ENCODE measurements at regions not wholly inside any gene's neighbourhood (a gene's known extent, or its start where the extent isn't known, plus 50 kb on each side); places are given as distances from the start of the nearest gene placed in this dataset.
A peak's percentile ranks its signal among the peaks of the same experiment; 100 is the strongest.
"Not testable (repeated sequence)": the region's sequence is repeated elsewhere in the genome, so short reads cannot be mapped to it uniquely, and the experiment has no call there.

DNA sequence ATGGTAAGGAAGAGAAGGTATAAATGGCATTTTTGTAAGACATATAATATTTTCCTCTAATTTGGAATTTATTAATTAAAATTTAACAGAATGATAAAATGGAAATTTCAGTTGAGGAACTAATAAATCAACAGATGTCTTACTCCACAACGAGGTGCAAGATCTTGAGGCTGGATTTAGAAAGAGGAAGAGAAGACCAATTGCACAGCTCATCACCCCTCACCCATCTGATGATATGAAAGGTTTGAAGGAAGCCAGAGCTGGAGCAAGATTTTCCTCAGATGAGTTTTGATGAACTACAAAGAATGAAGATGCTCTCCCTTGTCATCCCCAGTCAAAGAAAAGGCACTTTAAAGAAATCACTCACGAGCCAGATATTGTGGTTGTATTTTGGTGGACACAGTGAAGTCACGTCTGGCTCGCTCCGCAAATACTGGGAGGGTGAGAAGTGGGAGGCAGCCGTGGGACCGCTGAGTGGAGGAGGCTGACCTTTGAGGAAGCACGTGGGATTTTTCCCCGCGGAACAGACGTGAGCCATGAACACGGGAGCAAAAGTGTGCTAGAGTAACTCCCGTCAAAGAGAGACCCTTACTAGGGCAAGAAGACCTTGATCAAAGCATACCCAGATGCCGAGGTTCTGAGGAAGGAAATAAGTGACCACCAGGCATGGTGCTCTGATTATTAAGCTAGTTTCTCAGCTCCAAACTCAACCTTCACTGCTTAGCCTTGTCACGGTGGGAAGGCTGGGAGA is 511.4 kb downstream of the RNF144A start:
- DNase-seq (ENCODE audit: low read depth in 2 of 2): no peak

DNA sequence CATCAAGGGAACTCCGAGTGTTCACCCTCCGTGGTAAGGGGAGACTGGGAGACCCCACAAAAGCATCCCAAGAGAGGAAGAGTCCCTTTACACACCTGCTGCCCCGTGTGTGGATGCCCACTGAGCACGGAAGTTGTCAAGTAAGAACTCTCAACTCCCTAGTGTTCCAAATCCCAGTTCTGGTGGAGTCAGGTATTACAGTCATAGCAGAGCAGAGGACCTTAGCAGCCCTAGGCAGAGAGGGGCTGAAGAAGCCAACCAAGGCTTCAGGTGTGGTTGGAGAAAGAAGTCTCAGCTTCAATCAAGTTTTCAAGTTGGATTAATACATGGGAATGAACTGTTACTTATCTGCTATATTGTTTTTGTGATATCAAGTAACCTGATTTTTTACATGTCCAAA is 512.5 kb downstream of the RNF144A start:
- no peak for DNase-seq (ENCODE audit: low read depth in 2 of 2)

DNA sequence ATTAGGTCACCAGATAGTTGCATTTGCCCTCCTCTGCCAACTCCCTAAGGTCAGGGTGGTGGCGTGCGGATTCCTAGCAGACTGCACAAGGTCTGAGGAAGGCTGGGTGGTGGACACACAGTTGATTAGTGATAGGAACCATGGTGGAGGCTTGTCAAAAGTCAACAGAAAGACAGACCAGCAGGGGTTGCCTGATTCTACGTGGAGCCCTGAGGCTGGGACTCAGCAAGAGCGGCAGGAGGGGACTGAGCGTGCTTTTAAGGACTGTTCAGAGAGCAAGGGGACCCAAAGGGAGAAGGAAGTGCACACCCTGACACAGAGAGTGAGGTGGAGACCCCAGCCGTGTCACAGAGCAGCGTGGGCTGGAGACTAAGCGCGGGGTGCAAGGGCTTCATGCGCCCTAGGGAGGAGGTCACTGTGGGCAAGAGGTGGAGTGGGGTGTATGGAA is 513.2 kb downstream of the RNF144A start:
- no peak for DNase-seq (ENCODE audit: low read depth in 2 of 2)

DNA sequence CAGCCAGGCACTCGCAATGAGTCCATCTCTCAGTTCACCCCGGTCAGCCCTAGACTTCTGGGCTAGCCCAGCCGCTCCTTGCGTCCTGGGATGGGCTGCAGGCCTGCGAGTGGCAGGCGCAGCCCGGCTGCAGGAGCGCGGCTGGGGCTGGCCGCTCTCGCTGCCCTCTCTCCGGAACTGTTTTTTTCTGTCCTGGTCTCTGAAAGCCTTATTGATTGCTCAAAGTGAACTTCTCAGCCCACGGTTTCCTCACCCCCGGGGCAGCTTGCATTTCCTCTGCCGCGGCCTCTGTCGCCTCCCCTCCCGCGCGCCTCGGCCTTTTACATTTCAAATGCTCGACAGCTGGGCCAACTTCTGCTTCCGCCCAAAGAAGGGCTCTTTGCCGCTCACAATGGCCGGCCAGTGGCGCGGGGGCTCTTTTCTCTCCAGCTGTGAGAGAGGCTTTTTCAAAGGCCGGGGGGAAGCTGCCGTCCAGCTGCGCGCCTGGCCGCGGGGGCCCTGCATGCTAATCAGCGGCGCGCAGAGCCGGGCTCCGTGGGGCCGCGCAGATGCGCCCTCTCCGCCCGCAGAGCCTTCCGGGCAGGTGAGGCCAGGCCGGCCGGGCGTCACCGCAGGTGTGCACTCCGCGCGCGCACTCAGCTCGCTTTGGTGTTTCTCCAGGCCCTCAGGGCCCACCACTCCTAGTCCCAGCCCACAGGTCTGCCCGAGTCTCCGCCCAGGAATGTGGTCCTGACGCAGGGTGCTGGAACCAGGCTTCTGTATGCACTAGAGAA is 513.8 kb downstream of the RNF144A start:
- peak; percentile 51 to 55 for DNase-seq (ENCODE audit: low read depth in 2 of 2)

DNA sequence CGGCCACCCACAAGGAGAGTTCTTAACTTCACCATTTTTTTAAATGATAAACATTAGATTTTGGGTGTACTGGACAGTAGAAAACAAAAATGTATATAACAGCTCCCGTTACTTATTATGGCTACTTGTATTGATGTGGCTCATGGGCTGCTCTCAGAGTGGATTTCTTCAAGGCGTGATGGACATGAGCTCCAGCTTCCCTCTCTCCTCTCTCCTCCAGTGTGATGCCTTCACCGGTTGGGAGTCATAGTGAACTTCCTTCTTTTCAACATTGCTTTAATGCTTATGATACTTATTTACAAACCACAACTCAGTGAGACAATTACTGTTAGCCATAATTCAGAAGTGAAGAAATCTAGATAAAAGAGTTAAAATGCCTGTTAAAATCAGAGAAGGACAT is 515.2 kb downstream of the RNF144A start:
- no peak for DNase-seq (ENCODE audit: low read depth in 2 of 2)

DNA sequence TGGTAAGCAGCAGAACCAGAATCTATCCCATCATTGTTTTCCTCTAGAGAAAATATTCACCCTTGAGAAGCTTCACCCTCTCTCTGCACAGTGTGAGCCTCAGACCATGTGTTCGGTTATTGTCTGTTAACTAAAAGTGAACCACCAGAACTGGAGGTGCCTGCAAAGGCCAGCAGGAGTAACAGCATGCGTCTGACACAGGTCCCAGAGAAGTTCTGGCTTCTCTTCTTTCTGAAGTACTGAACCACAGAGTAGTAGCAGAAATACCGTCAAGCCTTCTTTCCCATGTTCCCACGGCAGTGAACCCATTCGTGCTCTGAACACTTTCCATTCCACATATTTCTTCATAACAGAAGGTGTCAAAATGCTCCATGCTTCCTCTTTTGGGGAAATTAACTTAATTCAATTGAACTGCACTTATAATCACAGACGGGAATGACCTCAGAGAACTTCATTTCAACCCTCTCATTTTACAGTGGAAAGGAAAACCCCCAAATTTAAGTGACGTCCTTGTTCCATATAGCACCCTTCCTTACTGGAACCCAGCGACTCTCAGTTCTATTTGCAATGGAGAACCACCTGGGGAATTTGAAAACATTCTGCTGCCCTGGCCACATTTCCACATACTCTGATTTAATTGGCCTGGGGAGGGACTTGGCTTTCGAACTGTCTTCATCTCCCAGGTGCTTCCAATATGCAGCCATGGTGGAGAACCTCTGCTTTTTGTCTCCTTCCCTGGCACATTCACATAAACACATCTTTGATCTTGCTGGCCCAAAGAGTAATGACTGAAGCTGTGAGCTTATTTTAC is 519.1 kb downstream of the RNF144A start:
- DNase-seq (ENCODE audit: low read depth in 2 of 2): no peak

DNA sequence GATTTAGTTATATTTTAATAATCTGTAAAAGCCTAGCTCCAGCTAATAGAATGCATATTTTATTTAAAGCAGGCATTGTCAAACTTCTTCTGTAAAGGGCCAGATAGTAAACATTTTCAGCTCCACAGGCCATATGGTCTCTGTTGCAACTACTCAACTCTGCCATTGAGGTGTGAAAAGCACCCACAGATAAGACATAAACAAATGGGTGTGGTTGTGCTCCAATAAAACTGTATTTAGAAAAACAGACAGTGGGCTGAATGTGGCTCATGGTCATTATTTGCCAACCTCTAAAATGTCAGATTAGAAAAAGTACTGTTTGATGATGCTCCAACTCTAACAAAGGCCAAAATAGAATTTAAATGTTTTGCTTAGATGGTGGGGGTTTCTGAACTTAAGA is 519.9 kb downstream of the RNF144A start:
- DNase-seq (ENCODE audit: low read depth in 2 of 2): no peak

DNA sequence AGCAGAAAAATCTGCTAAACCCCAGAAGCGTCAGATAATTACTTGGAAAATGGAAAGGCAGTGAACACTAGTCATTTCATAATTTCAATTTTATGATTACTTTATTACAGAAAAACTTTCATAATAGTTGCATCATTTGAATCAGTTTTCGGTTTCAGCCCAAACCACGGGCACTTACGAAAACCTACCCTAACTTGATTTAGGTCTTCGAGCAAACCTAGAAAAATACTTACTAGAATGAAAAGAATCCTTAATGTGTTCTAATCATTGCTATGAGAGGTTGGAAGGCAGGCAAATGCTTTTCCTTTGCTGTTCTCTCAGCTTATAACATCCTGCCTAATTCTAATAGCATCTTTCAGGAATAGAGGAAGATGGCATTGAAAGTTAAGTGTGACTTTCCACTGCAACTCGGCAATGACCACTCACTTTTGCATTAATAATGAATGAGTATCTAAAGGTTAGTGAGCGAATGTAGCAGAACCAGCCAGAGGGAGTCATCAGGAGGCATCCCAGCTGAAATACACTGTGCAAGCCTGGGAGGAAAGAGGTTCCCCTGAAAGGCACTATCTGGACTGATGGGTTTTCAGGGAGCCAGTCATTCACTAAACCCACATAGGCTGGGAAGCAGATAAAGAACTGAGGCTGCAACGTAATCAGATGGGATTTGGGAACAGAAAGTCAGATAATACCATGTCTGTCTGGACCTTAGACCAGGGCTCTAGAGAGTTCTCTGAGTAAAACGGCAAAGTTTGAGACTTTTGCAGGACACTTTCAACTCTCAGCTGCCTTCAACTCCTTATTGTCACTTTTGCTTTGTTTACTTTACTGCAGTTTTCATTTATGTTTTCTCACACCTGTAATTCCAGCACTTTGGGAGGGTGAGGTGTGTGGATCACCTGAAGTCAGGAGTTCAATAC is 520.8 kb downstream of the RNF144A start:
- no peak for DNase-seq (ENCODE audit: low read depth in 2 of 2)

DNA sequence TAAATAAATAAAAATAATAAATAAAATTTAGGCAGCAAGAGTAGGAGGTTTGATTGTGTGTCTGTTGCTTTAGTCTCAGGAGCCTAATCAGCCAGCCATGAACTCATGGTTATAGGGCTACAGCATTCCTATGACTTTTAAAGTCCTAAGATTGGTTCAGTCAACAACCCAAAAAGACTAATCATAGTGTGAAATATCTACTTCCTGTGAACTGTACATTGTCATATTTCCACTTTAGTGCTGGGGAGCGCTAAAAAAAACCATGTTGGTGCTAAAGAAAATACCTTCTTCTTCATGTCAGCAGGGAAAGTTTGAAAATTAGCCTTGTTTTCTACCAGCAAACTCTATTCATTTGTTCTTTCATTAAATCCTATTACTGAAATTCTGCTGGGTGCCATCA is 521.6 kb downstream of the RNF144A start:
- no peak for DNase-seq (ENCODE audit: low read depth in 2 of 2)

DNA sequence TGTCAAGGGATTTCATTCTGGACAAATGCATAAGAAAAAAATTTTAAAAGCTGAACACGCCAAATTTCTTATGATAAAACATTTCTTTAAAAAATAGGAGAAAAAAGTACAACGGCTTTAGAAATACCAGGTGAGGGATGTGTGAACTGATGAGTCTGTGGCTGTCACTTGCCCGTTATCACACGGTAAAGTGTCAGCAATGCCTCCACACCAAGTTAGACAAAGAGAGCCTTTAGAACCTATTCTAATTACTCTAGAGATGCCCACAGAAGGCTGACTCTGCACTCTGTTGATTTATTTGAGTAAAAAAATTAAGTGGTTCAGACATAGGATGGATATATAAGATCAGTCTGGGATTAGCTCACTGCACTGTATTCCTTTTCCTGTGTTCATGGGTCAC is 523.8 kb downstream of the RNF144A start:
- DNase-seq (ENCODE audit: low read depth in 2 of 2): no peak

DNA sequence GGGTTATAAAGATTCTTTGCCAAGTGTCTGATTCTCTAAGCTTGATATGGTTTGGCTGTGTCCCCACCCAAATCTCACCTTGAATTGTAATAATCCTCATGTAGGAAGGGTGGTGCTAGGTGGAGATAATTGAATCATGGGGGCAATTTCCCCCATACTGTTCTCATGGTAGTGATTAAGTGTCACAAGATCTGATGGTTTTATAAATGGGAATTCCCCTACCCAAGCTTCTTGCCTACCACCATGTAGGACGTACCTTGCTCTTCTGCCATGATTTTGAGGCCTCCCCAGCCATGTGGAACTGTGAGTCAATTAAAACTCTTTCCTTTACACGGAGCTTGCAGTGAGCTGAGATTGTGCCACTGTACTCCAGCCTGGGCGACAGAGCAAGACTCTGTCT is 524.6 kb downstream of the RNF144A start:
- DNase-seq (ENCODE audit: low read depth in 2 of 2): not testable (repeated sequence)

DNA sequence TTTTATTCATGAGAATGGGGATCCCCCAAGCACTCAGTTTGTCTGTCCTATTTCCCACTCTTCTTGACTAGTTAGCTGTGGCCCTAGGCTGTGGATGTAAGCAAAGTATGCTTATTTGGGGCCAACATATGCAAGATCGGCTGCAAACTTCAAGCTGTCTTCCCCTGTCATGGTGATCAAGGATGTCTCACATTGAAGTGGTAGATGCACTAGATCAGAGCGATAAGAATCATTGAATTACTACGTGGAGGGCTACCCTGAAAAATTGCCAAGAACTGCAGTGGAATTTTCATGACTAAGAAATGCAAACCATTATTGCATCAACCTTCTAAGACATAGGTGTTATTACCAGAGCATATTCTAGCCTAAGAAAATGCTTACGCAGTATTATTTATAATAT is 527.4 kb downstream of the RNF144A start:
- no peak for DNase-seq (ENCODE audit: low read depth in 2 of 2)

DNA sequence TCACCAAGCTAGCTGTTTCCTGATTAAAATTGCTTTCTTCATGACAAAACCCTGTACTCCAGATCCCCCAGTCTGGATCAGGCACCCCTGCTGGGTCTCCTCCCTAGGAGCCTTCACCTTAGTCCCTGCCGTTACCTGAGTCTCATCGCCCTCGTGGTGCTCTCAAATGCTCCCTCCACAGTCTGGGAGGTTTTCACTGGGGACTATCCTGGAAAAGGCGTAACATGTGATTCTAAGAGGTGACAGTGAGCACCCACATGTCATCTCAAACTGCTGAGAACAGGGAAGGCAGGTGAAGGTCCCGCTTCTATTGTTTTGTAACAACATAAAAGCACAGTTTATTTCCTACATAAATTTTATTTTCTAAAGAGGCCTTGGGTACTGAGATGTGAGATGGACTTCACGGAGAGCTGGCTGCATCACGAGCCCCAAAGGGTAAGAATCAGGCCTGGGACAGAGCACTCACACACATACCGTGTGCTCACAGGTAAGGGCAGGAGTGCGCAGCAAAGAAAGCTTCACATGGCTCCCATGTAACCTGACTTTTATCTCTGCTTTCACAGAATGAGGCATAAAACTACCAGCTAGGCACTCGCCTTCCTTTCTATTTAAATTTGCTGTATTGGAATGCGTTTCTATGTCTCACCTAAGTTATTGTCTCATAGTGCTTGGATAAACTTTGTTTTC is 531.5 kb downstream of the RNF144A start:
- no peak for DNase-seq (ENCODE audit: low read depth in 2 of 2)

DNA sequence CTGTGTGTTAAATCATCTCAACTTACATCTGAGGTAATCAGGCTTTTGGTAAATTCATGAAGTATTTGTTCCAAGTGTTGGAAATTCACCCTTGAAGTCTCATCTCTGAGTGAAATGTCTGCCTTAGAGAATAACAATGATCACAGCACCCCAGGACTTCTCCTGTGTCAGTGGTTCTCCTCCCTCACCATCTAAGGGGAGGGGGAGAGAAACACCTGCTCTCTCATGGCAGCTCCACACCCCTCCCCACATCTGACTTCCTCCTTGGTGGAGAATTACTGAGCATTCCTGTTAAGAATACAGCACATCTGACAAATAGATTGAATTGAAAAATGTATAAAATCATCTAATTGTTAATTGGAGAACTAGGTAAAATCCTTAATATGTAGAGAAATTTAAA is 532.1 kb downstream of the RNF144A start:
- no peak for DNase-seq (ENCODE audit: low read depth in 2 of 2)

DNA sequence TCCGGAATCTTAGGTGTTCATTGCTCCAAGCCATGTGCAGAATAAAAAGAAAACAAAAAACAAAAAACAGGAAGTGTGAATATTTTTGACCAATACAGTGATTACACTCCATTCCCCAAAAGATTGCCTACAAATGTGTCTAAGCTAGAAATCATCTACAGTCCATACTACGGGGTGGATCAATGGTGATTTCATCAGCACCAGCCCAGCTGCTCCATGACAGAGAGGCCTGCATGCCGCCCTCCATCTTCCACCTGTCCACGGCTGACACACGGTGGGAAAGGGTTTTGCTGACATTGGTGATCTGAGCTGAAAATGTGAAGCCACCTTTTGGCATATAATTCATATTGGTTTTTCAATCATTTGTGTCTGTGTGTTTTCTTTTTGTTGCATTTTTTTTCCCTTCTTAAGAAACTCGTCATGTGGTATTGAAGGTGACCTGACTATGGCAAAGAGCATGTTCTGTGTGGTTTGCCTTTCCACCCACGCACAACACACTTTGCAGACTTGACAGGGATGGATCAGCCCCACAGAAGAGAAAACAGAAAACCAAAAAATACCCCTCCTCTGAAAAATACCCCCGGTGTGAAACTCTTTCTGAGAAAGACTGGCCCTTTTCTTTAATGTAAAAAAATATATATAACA is 533.1 kb downstream of the RNF144A start:
- DNase-seq (ENCODE audit: low read depth in 2 of 2): peak in 1 of 2 donors; percentile 65

DNA sequence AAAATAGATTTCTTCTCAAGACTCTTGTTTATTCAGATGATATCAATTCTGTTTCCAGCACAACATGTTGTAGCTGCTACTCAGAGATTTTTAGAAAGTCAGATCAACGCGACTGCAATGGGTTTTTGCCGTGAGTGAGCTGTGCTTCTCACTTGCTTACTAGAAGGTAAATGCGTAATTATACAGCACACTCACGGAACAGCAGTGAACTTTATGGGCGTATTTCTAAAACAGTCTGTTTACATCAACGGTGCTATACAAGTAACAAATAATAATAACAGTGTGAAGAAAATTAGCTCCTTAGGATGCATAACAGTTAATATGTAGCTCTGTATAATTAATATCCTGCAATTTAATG is 533.6 kb downstream of the RNF144A start:
- no peak for DNase-seq (ENCODE audit: low read depth in 2 of 2)

DNA sequence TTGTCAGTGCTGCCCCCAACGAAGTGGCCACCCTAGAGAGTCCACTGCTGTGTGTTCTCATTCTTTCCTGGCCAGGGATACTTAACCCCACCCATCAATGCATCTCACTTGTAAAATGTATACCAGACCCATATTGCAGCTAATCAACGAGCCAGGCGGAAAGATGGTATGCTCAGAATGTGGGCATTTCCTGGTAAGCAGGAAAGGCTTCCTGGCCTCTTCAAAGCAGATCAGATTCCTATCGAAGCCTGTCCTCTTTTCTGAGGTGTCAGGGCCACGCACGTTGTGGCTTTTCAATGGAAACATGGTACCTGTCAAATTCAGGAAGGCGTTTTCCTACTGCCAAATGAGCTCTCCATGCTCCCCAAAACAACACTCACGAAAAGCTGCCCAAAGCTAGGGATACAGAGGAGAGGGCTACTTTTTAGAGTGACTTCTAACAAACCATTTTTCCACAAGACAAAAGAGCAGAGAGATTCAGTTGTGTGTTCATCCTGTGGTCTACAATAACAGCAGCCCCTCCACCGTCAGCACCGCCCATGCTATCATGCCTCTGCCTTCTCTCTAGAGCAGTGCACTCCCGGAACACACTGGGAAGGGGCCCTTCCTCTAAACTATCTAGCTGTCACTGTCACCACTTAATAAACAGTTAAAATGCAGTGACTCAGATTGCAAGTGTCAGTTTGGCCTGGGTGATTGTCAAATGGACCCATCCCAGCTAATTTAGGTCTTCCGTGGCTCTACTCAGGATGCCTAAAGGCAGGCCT is 535.1 kb downstream of the RNF144A start:
- no peak for DNase-seq (ENCODE audit: low read depth in 2 of 2)

DNA sequence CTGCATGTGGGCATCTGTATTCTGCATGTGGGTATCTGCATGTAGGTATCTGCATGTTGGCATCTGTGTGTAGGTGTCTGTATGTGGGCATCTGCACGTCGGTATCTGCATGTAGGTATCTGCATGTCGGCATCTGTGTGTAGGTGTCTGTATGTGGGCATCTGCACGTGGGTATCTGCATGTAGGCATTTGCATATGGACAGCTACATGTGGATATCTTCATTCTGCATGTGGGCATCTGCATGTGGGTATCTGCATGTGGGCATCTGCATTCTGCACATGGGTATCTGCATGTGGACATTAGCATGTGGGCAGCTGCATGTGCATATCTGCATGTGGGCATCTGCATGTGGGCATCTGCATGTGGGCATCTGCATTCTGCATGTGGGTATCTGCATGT is 537.4 kb downstream of the RNF144A start:
- no peak for DNase-seq (ENCODE audit: low read depth in 2 of 2)

DNA sequence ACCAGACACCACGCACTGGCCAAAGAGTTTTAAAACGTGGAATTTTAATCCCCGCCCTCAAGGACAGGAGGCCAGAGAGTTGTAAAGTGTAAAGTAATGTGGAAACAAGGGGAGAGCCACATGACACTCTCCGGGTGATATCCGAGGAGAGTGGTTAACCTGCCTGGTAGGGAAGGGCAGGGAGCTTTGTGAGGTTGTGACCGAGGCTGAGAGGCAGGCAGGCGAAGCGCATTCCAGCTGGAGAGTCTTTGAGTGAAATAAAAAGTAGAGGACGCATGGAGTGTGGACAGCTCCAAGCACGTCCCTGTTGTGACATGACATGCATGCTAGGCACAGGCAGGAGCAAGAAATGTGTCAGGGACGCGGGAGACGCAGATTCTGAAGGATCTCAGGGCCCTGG is 539.5 kb downstream of the RNF144A start:
- no peak for DNase-seq (ENCODE audit: low read depth in 2 of 2)

DNA sequence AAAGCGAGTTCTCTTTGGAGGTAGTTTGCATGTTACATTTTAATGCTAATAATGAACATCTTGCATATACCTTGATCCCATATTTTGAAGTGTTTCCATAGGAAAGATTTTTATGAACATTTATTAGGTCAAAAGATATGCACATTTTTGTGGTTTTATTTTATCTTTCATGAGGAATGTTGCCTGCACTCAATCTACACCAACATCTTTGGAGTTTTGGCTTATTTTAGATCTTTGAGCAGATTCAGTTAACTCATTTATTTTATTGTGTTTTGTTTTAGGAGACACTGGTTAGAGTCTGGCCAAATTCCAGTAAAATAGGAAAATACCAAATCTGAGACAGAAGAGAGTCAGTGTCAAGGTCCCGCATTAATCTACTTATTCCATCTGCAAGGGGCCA is 540.9 kb downstream of the RNF144A start:
- DNase-seq (ENCODE audit: low read depth in 2 of 2): no peak
